ENCODE measurements at regions not wholly inside any gene's neighbourhood (a gene's known extent, or its start where the extent isn't known, plus 50 kb on each side); places are given as distances from the start of the nearest gene placed in this dataset.
"Not testable (repeated sequence)": the region's sequence is repeated elsewhere in the genome, so short reads cannot be mapped to it uniquely, and the experiment has no call there.

GRCh38 chr2:172294983-172295382 lies 132.4 kb upstream of the ITGA6 start:
- DNase-seq: no peak

GRCh38 chr2:172295677-172296076 lies 131.7 kb upstream of the ITGA6 start:
- no peak for DNase-seq

GRCh38 chr2:172296267-172297046 lies 130.9 kb upstream of the ITGA6 start:
- no peak for DNase-seq

DNA sequence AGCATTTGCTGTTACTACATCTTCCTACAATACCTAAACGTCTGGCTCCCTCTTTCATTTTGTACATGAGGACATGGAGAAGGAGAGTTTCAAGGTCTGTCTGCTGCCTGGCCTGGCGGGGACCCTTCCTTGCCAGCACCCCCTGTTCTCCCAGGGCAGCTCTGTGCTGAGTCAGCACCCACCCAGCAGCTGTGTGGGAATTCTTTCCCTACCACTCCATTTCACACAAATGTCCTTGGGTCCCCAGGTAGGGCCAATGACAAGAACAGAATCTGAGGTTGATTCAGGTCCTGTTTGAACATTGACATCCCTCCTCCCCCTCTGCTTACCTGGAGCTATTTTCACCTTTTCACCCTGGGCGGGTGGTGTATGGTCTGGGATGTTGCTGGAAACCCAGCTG lies 129.9 kb upstream of the ITGA6 start:
- DNase-seq: peak; percentile 42

DNA sequence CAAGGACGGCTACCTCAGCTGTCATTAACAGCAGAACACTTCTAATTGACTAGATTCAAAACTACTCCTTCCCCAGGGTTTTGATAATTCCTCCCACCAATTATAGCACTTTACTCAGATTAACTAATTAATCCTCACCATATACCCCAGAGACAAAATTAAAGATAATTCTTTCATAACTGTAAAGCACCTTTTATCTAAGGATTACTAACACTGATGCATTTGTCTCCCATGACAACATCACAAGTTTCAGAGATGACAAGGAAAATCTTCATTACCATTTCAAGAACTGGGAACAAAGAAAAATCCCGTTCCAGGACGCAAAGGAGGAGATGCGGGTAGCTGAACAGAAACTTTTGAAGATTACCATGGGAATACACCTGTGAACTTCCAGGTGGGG lies 129.4 kb upstream of the ITGA6 start:
- no peak for DNase-seq

GRCh38 chr2:172299741-172300140 lies 127.6 kb upstream of the ITGA6 start:
- peak; percentile 50 for DNase-seq

DNA sequence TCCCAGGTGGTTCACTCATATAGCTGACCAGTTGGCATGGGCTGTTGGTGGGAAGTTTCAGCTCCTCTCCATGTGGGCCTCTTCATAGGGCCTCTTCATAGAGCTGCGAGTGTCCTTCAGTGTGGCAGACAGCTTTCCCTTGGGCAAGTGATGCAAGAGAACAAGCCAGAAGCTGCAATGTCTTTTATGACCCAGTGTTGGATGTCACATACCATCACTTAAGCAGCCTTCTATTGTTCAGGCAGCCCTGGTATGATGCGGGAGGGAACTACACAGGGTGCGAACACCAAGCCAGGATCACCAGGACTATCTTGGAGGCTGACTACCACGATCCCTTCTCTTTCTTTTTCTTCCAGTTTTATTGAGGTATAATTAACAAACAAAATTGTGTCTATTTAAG lies 126.5 kb upstream of the ITGA6 start:
- DNase-seq: no peak

- no peak for DNase-seq
These were observed 122.3 kb upstream of the ITGA6 start for GRCh38 chr2:172305066-172305465.

- peak; percentile 35 for DNase-seq
These were observed 119.6 kb upstream of the ITGA6 start for GRCh38 chr2:172307800-172308199.

- peak; percentile 84 for DNase-seq
These were observed 119.0 kb upstream of the ITGA6 start for GRCh38 chr2:172308253-172308935.

DNA sequence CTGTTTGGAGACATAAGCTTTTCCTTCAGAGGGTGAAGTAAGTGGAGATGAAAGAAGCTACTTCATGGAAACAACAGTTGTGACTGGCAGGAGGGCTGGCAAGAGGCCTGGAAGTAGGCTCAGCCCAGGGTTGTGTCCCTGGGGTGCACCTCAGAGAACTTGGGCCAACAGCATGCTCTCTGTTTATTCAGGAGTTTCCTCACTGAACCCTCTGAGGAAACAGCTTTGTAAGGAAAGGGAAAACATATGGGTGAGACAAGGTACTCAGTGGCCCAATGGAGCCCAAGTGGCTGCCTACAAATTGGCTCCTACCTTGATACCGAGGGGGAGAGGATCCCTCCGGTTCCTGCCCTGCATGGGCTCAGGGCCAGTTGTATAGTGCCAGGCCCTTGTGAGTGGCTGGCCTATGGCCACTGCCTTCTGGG lies 115.5 kb upstream of the ITGA6 start:
- DNase-seq: no peak

GRCh38 chr2:172313715-172314341 lies 113.6 kb upstream of the ITGA6 start:
- DNase-seq: no peak

DNA sequence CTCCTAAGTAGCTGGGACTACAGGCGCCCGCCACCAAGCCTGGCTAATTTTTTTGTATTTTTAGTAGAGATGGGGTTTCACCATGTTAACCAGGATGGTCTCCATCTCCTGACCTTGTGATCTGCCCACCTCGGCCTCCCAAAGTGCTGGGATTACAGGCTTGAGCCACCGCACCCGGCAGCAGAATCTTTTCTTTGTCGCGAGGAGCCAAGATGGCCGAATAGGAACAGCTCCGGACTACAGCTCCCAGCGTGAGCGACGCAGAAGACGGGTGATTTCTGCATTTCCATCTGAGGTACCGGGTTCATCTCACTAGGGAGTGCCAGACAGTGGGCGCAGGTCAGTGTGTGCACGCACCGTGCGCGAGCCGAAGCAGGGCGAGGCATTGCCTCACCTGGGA lies 112.3 kb upstream of the ITGA6 start:
- not testable (repeated sequence) for DNase-seq

GRCh38 chr2:172322049-172322448 lies 105.3 kb upstream of the ITGA6 start:
- DNase-seq: no peak

- DNase-seq: no peak
These were observed 104.1 kb upstream of the ITGA6 start for GRCh38 chr2:172323256-172323655.

- peak; percentile 2 for DNase-seq
These were observed 103.4 kb upstream of the ITGA6 start for GRCh38 chr2:172323861-172324597.

- no peak for DNase-seq
These were observed 101.2 kb upstream of the ITGA6 start for GRCh38 chr2:172326211-172326509.

DNA sequence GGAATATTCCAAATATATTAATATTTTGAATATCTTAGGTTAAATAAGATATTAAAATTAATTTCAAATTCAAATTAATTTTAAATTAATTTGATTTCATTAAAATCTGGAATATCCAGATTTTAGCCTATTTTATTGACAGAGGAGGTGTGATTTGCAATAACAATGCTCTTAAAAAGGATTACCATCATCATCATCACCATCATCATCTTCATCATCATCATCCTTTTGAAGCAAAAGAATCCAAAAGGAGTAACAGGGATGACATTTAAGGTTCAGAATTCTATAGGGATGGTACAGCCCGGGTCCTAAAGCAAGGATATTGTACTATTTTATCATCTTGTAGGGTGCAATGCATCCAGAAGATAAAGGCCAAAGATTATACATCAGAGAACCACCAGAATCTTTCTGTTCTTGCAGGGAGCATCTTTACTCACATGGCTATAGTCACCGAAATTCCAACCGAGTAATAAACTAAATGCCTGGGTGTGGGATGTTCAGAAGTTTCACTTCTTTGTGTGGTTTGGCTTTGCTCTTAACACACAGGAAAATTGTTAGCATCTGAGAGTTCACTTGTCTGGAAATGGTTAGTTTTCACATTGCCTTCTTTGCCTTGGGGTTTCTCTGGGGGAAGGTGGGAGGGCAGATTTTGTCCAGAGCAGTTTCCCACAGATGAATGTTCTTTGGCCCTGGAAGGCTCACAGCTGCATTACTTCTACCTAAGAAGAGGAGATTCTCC lies 99.1 kb upstream of the ITGA6 start:
- no peak for DNase-seq

DNA sequence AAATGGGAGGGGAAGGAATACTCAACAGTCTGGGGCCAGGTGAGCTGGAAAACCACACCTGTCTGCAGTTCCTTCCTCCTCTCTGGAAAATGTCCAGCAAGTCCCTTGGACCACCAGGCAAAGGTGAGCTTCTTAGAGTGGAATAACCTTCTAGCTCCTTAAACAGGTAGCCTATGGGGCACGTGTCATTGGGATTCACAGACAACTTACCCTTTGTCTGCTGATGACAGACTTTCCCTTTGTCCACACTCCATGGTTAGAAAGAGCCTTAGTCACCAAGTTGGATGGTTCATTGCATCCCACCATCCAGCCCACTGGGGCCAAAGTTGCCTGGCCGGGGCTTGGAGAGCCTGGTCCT lies 98.0 kb upstream of the ITGA6 start:
- no peak for DNase-seq

GRCh38 chr2:172329774-172330671 lies 97.4 kb upstream of the ITGA6 start:
- peak; percentile 11 for DNase-seq

DNA sequence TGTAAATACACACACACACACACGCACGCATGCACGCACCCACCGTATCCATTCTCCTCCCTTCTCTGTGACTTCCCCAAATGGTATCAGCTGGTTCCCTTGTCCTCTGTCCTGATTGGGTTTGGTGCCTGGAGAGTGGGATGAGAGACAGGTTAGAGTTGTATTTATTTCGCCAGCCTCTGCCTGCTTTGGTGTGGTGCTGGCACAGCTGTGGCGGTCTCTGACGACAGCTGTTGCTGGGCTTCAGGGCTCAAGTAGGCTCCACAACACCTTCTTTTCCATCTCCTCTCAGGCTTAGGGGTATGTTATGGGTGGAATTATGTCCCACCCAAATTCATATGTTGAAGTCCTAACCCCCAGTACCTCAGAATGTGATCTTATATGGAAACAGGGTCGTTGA lies 94.9 kb upstream of the ITGA6 start:
- no peak for DNase-seq
